Activated naive CD4-positive, alpha-beta T cell treated with anti-CD3 and anti-CD28 coated beads, Interleukin-2, amount 10 ng/mL, durations not matched to agents 7 days and 5 days (primary cell): ENCODE measurements at regions not wholly inside any gene's neighbourhood (a gene's known extent, or its start where the extent isn't known, plus 50 kb on each side); places are given as distances from the start of the nearest gene placed in this dataset.
"Not testable (repeated sequence)": the region's sequence is repeated elsewhere in the genome, so short reads cannot be mapped to it uniquely, and the experiment has no call there.

ENCODE experiments used
- CTCF ChIA-PET: fragments of 350-600 bp; sonication (Branson Sonifier 250); formaldehyde crosslinking; loops from one replicate; lab custom pipeline; 2021; ENCODE audit warnings: antibody characterized with exemption; lab: Charles Lee
- DNase-seq: peaks from one replicate; pipeline ENCODE4 v3.0.0-alpha.2; 2020
- H3K27ac Mint-ChIP-seq: one replicate; pipeline ENCODE4 v1.8.0; 2021; ENCODE audit warnings: mild to moderate bottlenecking, moderate library complexity, mixed read lengths
- H3K27me3 Mint-ChIP-seq: one replicate; pipeline ENCODE4 v1.8.0; 2021; ENCODE audit warnings: mild to moderate bottlenecking, mixed read lengths
- H3K36me3 Mint-ChIP-seq: one replicate; pipeline ENCODE4 v1.8.0; 2021; ENCODE audit warnings: mixed read lengths
- H3K4me1 Mint-ChIP-seq: one replicate; pipeline ENCODE4 v1.8.0; 2021; ENCODE audit warnings: mixed read lengths
- H3K4me3 Mint-ChIP-seq: one replicate; pipeline ENCODE4 v1.8.0; 2021; ENCODE audit warnings: mild to moderate bottlenecking, moderate library complexity, mixed read lengths
- H3K9me3 Mint-ChIP-seq: one replicate; pipeline ENCODE4 v1.8.0; 2021; ENCODE audit warnings: mixed read lengths

DNA sequence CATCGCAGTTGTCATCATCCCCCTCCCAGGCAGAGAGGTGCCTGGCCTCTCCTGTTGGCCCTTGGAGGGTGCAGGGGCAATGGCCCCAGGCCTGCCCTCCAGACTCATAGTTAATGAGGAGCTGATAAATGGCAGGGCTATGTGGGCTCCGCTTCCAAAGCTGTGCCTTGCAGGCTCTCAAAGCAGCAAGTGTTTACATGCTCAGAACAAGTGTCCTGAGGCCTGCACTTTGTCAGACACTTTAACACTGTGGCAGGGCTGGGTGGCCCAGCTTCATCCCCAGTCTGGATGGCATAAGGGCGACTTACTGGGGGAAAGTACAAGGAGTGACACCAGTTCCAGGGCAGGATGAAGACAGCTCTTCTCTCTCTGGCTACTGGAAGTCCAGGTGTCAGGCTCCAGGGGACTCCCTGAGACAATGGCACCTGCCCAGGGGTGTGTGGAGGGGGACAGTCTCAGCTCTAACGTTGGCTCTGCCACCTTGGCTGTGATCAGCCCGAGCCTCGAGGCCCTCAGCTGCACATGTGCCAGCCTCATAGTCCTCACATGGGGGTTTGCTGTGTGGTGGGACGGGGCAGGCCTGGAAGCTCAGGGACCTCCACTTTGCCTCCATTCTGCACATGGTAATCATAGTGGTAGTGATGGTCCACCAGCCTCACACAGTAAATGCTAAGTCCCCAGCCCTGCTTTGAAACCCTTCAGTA is 153.4 kb downstream of the BARX1 start:
- H3K4me1 Mint-ChIP-seq, result no peaks in the 10 kb centered on the region
- CTCF ChIA-PET, result no interaction called here
- H3K4me3 Mint-ChIP-seq, result no peak overlapping the region
- H3K27ac Mint-ChIP-seq, result no peak overlapping the region
- peaks cover 13% of the 10 kb centered on the region for H3K27me3 Mint-ChIP-seq
- no peak for DNase-seq
- H3K36me3 Mint-ChIP-seq, result no peaks in the 10 kb centered on the region
- H3K9me3 Mint-ChIP-seq, result peaks cover 2% of the 10 kb centered on the region

DNA sequence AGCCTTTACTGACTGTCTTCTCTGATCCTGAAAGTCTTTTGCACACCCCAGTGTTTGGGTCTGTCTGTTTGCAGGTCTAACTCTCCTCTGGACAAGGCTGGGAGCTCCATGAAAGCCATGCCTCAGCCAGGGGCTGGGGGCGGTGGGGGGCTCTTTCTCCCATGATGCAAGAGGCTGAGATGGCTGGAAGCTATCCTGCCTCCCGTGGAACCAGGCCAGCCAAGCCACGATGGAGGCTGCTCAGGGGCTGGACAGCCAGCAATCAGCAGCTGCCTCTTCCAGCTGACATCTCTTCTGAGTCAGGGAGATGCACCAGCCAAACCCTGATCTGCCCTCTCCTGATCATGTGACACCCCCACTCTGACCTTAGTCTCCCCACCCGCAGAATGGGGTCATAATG is 154.0 kb downstream of the BARX1 start:
- H3K4me3 Mint-ChIP-seq, result no peak overlapping the region
- no peaks in the 10 kb centered on the region for H3K4me1 Mint-ChIP-seq
- peaks cover 15% of the 10 kb centered on the region for H3K27me3 Mint-ChIP-seq

DNA sequence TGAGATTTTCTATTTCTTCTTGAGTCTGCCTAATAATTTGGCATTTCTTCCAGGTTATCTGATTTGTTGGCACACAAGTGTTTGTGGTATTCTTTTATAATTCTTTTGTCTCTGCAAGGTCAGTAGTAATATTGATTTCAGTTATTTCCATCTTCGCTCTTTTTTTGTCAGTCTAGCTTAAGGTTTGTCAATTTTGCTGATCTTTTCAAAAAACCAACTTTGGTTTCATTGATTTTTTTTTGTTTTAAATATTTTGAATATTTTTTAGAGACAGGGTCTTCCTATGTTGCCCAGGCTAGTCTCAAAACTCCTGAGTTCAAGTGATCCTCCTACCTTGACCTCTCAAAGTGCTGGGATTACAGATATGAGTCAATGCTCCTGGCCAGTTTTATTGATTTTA is 162.8 kb downstream of the BARX1 start:
- H3K27me3 Mint-ChIP-seq, result peaks cover 21% of the 10 kb centered on the region
- CTCF ChIA-PET, result no interaction called here

More for the DNA sequence above, 154.0 kb downstream of the BARX1 start:
- H3K36me3 Mint-ChIP-seq, result no peaks in the 10 kb centered on the region
- CTCF ChIA-PET, result no interaction called here
- H3K9me3 Mint-ChIP-seq, result peaks cover 2% of the 10 kb centered on the region
- H3K27ac Mint-ChIP-seq, result no peak overlapping the region
- DNase-seq, result no peak

DNA sequence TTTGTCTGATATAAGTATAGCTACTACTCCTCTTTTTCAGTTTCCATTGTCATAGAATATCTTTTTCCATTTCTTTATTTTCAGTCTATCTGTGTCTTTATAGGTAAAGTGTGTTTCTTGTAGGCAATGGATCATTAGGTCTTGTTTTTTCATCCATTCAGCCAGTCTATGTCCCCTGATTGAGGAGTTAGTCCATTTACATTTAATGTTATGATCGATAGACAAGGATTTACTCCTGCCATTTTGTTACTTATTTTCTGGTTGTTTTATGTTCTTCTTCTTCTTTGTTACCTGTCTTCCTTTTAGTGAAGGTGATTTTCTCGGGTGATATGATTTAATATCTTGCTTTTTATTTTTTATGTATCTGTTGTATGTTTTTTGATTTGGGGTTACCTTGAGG is 169.0 kb downstream of the BARX1 start:
- peaks cover 37% of the 10 kb centered on the region for H3K27me3 Mint-ChIP-seq
- no peak overlapping the region for H3K27ac Mint-ChIP-seq
- CTCF ChIA-PET, result no interaction called here
- no peaks in the 10 kb centered on the region for H3K9me3 Mint-ChIP-seq
- H3K4me1 Mint-ChIP-seq, result no peaks in the 10 kb centered on the region
- DNase-seq, result no peak
- H3K36me3 Mint-ChIP-seq, result no peaks in the 10 kb centered on the region
- H3K4me3 Mint-ChIP-seq, result no peak overlapping the region

More for the DNA sequence above, 162.8 kb downstream of the BARX1 start:
- H3K4me3 Mint-ChIP-seq, result no peak overlapping the region
- DNase-seq, result no peak
- H3K27ac Mint-ChIP-seq, result no peak overlapping the region
- H3K9me3 Mint-ChIP-seq, result no peaks in the 10 kb centered on the region
- H3K36me3 Mint-ChIP-seq, result no peaks in the 10 kb centered on the region
- H3K4me1 Mint-ChIP-seq, result no peaks in the 10 kb centered on the region

DNA sequence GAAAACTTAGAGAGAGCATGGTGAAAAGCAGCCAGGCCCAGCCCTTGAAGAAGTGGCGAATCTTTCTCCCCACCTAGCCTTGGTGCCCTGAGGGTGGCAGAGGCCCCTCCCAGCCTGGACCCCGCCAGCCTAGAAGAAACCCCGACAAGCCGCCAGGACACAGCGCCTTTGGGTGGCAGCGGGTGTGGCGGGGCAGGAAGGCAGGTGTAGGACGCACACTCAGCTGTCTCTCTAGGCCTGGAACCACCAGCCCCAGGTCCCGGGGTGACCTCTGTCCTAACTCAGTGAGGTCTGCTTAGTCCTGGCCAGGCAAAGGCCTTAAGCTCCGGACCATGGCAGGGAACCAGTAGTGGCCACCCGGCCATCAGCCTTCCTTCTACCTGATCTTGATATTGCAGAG is 178.3 kb downstream of the BARX1 start:
- Mint-ChIP-seq H3K36me3 (no peaks in the 10 kb centered on the region), H3K4me1 (no peaks in the 10 kb centered on the region), H3K27me3 (peaks cover 11% of the 10 kb centered on the region), H3K9me3 (no peaks in the 10 kb centered on the region), H3K27ac (no peak overlapping the region), H3K4me3 (no peak overlapping the region)
- no peak for DNase-seq
- CTCF ChIA-PET, result no interaction called here

DNA sequence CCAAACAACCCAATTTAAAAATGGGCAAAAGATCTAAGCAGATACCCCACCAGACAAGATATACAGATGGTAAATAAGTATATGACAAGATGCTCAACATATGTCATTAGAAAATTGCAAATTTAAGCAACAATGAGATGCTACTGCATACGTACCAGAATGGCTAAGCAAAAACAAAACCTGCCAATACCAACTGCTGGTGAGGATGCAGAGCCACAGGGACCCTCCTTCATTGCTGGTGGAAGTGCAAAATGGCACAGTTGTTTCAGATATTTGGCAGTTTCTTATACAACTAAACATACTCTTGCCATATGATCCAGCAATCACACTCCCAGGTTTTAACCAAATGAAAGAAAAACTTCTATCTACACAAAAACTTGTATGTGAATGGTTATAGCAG is 178.9 kb downstream of the BARX1 start:
- Mint-ChIP-seq H3K36me3 (no peaks in the 10 kb centered on the region), H3K27ac (no peak overlapping the region), H3K9me3 (no peaks in the 10 kb centered on the region), H3K4me1 (no peaks in the 10 kb centered on the region), H3K4me3 (no peak overlapping the region), H3K27me3 (peaks cover 11% of the 10 kb centered on the region)
- CTCF ChIA-PET, result no interaction called here
- no peak for DNase-seq

DNA sequence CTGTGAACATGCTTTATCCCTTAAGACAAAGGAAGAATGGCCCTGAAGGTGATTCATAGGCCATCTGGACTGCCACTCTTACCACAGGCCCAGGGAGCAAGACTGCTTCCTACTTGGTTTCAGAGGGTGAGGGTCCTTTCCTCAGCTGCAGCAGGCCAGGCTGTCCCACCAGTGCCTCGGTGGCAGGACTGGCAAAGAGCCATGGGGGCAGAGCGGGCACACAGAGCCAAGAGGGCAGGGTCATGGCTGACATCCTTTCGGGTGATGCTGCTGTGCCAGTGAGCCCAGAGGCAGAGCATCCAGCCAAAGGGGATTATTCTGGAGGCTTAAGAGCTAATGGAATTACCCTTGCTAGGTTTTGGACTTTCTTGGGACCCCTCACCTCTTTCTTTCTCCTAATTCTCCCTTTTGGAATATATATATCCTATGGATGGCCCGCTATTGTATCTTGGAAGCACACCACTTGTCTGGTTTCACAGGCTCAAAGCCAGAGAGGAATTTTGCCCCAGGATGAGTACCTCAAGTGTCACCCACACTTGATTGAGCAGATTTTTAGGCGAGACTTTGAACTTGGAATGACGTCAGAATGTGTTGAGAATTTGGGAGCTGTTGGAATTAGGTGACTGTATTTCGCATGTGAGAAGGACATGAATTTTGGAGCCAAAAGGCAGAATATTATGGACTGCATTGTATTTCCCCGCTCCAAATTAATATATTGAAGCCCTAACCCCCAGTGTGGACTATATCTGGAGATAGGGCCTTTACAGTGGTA is 180.6 kb downstream of the BARX1 start:
- CTCF ChIA-PET, result no interaction called here
- Mint-ChIP-seq H3K4me3 (no peak overlapping the region), H3K4me1 (no peaks in the 10 kb centered on the region), H3K27ac (no peak overlapping the region), H3K27me3 (peaks cover 11% of the 10 kb centered on the region), H3K36me3 (no peaks in the 10 kb centered on the region), H3K9me3 (no peaks in the 10 kb centered on the region)
- DNase-seq, result no peak

DNA sequence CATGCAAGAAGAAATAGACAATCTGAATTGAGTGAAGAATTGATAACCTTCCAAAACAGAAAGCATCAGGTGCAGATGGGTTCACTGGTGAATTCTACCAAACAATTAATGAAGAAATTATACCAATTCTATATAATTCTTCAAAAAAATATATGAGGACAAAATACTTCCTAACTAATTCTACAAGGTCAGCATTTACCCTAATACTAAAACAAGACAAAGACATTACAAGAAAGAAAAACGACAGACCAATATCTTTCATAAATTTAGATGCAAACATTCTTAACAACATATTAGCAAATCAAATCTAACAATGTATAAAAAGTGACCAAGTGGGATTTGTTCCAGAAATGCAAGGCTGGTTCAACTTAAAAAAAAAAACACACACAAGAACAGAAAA is 183.9 kb downstream of the BARX1 start:
- H3K9me3 Mint-ChIP-seq, result peaks cover 3% of the 10 kb centered on the region
- no peak for DNase-seq
- peaks cover 11% of the 10 kb centered on the region for H3K27me3 Mint-ChIP-seq
- CTCF ChIA-PET, result no interaction called here
- H3K36me3 Mint-ChIP-seq, result no peaks in the 10 kb centered on the region
- no peaks in the 10 kb centered on the region for H3K4me1 Mint-ChIP-seq
- no peak overlapping the region for H3K4me3 Mint-ChIP-seq
- H3K27ac Mint-ChIP-seq, result no peak overlapping the region

DNA sequence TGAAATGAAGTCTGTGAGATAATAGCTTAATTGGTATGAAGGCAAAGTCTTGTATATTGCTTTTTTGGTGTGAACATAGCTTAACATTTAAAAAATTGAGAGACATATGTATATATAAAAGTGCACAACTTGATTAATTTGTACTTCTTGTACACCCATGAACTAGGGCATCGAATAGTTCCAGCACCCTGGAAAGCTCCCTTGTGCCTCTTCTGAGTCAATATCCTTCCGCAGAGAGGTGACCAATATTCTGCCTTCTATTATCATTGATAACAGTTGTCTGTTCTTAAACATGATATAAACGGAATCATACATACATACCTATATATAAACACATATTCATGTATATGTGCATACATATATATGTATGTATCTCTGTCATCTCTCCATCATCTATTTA is 185.4 kb downstream of the PHF2 start:
- DNase-seq, result no peak
- no peak overlapping the region for H3K27ac Mint-ChIP-seq
- H3K4me3 Mint-ChIP-seq, result no peak overlapping the region
- H3K4me1 Mint-ChIP-seq, result no peaks in the 10 kb centered on the region
- CTCF ChIA-PET, result no interaction called here
- no peaks in the 10 kb centered on the region for H3K36me3 Mint-ChIP-seq
- H3K9me3 Mint-ChIP-seq, result peaks cover 13% of the 10 kb centered on the region
- peaks cover 8% of the 10 kb centered on the region for H3K27me3 Mint-ChIP-seq

DNA sequence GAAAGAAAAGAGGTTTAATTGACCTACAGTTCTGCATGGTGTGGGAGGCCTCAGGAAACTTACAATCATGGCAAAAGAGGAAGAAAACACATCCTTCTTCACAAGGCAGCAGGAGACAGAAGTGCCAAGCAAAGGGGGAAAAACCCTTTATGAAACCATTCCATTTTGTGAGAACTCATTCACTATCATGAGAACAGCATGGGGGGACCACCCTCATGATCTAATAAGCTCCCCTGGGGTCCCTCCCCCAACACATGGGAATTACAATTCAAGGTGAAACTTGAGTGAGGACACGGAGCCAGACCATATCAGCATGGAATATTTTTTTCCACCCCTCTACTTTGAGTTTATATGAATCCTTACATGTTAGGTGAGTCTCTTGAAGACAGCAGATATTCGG is 173.7 kb downstream of the PHF2 start:
- no peak overlapping the region for H3K4me3 Mint-ChIP-seq
- no peaks in the 10 kb centered on the region for H3K4me1 Mint-ChIP-seq
- peaks cover 42% of the 10 kb centered on the region for H3K9me3 Mint-ChIP-seq
- CTCF ChIA-PET, result no interaction called here
- no peak overlapping the region for H3K27ac Mint-ChIP-seq
- no peak for DNase-seq
- H3K36me3 Mint-ChIP-seq, result peaks cover 3% of the 10 kb centered on the region
- H3K27me3 Mint-ChIP-seq, result no peaks in the 10 kb centered on the region

DNA sequence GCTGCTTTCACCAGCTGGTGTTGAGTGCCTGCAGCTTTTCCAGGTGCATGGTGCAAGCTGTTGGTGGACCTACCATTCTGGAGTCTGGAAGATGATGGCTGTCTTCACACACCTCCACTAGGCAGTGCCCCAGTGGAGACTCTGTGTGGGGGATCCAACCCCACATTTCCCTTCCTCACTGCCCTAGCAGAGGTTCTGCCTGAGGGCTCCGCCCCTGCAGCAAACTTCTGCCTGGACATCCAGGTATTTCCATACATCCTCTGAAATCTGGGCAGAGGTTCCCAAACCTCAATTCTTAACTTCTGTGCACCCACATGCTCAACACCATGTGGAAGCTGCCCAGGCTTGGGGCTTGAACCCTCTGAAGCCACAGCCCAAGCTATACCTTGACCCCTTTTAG is 172.4 kb downstream of the PHF2 start:
- H3K27me3 Mint-ChIP-seq, H3K27ac Mint-ChIP-seq, CTCF ChIA-PET, DNase-seq, H3K36me3 Mint-ChIP-seq, H3K4me3 Mint-ChIP-seq, H3K4me1 Mint-ChIP-seq: not testable (repeated sequence)
- H3K9me3 Mint-ChIP-seq, result peaks cover 41% of the 10 kb centered on the region

DNA sequence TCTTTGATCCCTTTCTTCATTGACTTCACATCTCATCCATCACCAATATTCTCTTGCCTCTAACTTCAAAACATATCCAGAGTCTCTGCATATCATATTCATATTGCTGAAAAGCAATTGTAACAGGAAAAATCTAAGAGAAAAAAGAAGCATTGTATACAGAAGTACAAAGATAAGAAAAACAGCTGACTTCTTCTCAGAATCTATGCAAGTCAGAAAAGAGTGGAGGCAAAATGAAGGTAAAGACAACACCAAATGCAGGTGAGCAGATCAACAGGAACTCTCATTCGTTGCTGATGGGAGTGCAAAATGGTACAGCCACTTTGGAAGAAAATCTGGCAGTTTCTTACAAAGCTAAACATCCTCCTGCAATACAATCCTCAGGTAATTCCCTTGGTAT is 155.6 kb downstream of the PHF2 start:
- Mint-ChIP-seq H3K9me3 (peaks cover 8% of the 10 kb centered on the region), H3K4me1 (no peaks in the 10 kb centered on the region), H3K36me3 (no peaks in the 10 kb centered on the region), H3K4me3 (no peak overlapping the region), H3K27ac (no peak overlapping the region), H3K27me3 (peaks cover 14% of the 10 kb centered on the region)
- CTCF ChIA-PET, result no interaction called here
- DNase-seq, result no peak

DNA sequence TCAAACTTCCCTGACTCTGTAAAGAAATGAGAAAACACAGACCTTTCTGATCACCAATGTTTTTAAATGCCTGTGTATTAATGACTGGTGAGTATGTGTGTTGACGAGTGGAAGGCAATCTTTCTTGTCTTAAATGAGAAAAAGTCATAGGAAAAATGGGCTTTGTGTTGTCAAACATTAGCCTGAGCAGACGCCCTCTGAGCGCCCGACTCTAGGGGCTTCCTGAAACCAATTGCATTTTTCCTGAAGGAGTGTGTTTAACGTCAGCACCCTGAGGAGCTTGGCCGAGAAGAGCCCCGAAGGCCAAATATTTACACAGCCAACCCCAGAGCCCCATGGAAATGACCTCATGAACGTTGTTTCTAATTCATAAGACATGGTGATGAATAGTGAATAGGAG is 154.3 kb downstream of the PHF2 start:
- Mint-ChIP-seq H3K27ac (no peak overlapping the region), H3K27me3 (peaks cover 14% of the 10 kb centered on the region), H3K4me3 (no peak overlapping the region), H3K9me3 (peaks cover 8% of the 10 kb centered on the region), H3K36me3 (no peaks in the 10 kb centered on the region), H3K4me1 (no peaks in the 10 kb centered on the region)
- CTCF ChIA-PET, result no interaction called here
- DNase-seq, result no peak

DNA sequence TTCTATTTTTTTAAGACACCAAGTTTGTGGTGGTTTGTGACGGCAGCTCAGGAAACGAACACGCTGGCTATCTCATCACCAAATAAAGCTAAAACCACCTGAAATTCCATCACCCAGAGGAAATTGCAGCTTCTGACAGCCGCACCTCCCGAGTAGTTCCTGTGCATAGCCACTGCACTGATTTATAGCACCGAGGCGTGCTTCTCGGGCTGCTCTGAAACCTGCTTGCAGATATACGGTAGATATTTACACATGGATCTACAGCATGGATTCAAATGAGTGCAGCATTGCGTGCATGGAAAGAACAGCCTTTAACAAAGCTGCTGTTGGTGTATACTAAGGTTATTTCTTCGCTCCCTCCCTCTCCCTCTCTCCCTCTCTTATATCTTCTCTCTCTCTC is 153.8 kb downstream of the PHF2 start:
- H3K4me1 Mint-ChIP-seq, result no peaks in the 10 kb centered on the region
- CTCF ChIA-PET, result no interaction called here
- H3K4me3 Mint-ChIP-seq, result no peak overlapping the region
- no peak overlapping the region for H3K27ac Mint-ChIP-seq
- H3K9me3 Mint-ChIP-seq, result peaks cover 8% of the 10 kb centered on the region
- no peak for DNase-seq
- no peaks in the 10 kb centered on the region for H3K36me3 Mint-ChIP-seq
- H3K27me3 Mint-ChIP-seq, result peaks cover 14% of the 10 kb centered on the region
